ENCODE measurements at regions not wholly inside any gene's neighbourhood (a gene's known extent, or its start where the extent isn't known, plus 50 kb on each side); places are given as distances from the start of the nearest gene placed in this dataset.
A peak's percentile ranks its signal among the peaks of the same experiment; 100 is the strongest.

- no peak for TF ChIP-seq POU6F1 (CRISPR knock-in tag; IDR thresholded peaks at IDR 0.05; ENCODE audit: borderline replicate concordance, low read depth)
- TF ChIP-seq BACH2 (CRISPR knock-in tag; IDR thresholded peaks at IDR 0.05; ENCODE audit: borderline replicate concordance), result no peak
- no peak for TF ChIP-seq OSR1 (CRISPR knock-in tag; IDR thresholded peaks at IDR 0.05)
- TF ChIP-seq, protein P1, sequence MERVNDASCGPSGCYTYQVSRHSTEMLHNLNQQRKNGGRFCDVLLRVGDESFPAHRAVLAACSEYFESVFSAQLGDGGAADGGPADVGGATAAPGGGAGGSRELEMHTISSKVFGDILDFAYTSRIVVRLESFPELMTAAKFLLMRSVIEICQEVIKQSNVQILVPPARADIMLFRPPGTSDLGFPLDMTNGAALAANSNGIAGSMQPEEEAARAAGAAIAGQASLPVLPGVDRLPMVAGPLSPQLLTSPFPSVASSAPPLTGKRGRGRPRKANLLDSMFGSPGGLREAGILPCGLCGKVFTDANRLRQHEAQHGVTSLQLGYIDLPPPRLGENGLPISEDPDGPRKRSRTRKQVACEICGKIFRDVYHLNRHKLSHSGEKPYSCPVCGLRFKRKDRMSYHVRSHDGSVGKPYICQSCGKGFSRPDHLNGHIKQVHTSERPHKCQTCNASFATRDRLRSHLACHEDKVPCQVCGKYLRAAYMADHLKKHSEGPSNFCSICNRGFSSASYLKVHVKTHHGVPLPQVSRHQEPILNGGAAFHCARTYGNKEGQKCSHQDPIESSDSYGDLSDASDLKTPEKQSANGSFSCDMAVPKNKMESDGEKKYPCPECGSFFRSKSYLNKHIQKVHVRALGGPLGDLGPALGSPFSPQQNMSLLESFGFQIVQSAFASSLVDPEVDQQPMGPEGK (CRISPR knock-in tag; IDR thresholded peaks at IDR 0.05; ENCODE audit: borderline replicate concordance), result no peak
- ATAC-seq, result no peak
Measured at GRCh38 chr3:151943539-151943938, 70.1 kb downstream of the SUCNR1 start.

- TF ChIP-seq, protein P2, sequence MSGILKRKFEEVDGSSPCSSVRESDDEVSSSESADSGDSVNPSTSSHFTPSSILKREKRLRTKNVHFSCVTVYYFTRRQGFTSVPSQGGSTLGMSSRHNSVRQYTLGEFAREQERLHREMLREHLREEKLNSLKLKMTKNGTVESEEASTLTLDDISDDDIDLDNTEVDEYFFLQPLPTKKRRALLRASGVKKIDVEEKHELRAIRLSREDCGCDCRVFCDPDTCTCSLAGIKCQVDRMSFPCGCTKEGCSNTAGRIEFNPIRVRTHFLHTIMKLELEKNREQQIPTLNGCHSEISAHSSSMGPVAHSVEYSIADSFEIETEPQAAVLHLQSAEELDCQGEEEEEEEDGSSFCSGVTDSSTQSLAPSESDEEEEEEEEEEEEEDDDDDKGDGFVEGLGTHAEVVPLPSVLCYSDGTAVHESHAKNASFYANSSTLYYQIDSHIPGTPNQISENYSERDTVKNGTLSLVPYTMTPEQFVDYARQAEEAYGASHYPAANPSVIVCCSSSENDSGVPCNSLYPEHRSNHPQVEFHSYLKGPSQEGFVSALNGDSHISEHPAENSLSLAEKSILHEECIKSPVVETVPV (CRISPR knock-in tag; IDR thresholded peaks at IDR 0.05), result no peak
- TF ChIP-seq ZNF8 (CRISPR knock-in tag; IDR thresholded peaks at IDR 0.05), result no peak
- no peak for ATAC-seq
Measured at GRCh38 chr3:151944356-151944755, 70.9 kb downstream of the SUCNR1 start.

GRCh38 chr3:151946606-151947005, 73.2 kb downstream of the SUCNR1 start:
- ATAC-seq, result no peak
- no peak for TF ChIP-seq ZNF8 (CRISPR knock-in tag; IDR thresholded peaks at IDR 0.05)
- TF ChIP-seq ZC3H10 (CRISPR knock-in tag; IDR thresholded peaks at IDR 0.05), result no peak
- no peak for TF ChIP-seq ZNF70 (CRISPR knock-in tag; IDR thresholded peaks at IDR 0.05)
- no peak for TF ChIP-seq ESRRG (CRISPR knock-in tag; IDR thresholded peaks at IDR 0.05)
- TF ChIP-seq ZNF565 (CRISPR knock-in tag; conservative IDR thresholded peaks at IDR 0.05; ENCODE audit: low read depth), result no peak
- no peak for TF ChIP-seq GLIS3 (CRISPR knock-in tag; IDR thresholded peaks at IDR 0.05)
- no peak for TF ChIP-seq TOX (CRISPR knock-in tag; IDR thresholded peaks at IDR 0.05; ENCODE audit: borderline replicate concordance)
- no peak for TF ChIP-seq CSDC2 (CRISPR knock-in tag; IDR thresholded peaks at IDR 0.05)
- TF ChIP-seq SNAI2 (CRISPR knock-in tag; IDR thresholded peaks at IDR 0.05), result no peak
- no peak for TF ChIP-seq ARNTL (CRISPR knock-in tag; IDR thresholded peaks at IDR 0.05; ENCODE audit: borderline replicate concordance, low read depth)
- TF ChIP-seq, protein P3, sequence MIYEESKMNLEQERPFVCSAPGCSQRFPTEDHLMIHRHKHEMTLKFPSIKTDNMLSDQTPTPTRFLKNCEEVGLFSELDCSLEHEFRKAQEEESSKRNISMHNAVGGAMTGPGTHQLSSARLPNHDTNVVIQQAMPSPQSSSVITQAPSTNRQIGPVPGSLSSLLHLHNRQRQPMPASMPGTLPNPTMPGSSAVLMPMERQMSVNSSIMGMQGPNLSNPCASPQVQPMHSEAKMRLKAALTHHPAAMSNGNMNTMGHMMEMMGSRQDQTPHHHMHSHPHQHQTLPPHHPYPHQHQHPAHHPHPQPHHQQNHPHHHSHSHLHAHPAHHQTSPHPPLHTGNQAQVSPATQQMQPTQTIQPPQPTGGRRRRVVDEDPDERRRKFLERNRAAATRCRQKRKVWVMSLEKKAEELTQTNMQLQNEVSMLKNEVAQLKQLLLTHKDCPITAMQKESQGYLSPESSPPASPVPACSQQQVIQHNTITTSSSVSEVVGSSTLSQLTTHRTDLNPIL (CRISPR knock-in tag; IDR thresholded peaks at IDR 0.05; ENCODE audit: low read depth), result no peak
- TF ChIP-seq ISL1 (CRISPR knock-in tag; IDR thresholded peaks at IDR 0.05), result no peak
- TF ChIP-seq POU6F1 (CRISPR knock-in tag; IDR thresholded peaks at IDR 0.05; ENCODE audit: borderline replicate concordance, low read depth), result no peak
- TF ChIP-seq BACH2 (CRISPR knock-in tag; IDR thresholded peaks at IDR 0.05; ENCODE audit: borderline replicate concordance), result no peak
- no peak for TF ChIP-seq PPARA (CRISPR knock-in tag; IDR thresholded peaks at IDR 0.05; ENCODE audit: borderline replicate concordance)
- TF ChIP-seq, protein P1 (CRISPR knock-in tag; IDR thresholded peaks at IDR 0.05; ENCODE audit: borderline replicate concordance), result no peak

GRCh38 chr3:151949706-151950105, 76.3 kb downstream of the SUCNR1 start:
- TF ChIP-seq ZNF70 (CRISPR knock-in tag; IDR thresholded peaks at IDR 0.05) (no peak), PPARA (CRISPR knock-in tag; IDR thresholded peaks at IDR 0.05; ENCODE audit: borderline replicate concordance) (no peak), ZC3H10 (CRISPR knock-in tag; IDR thresholded peaks at IDR 0.05) (no peak), TOX (CRISPR knock-in tag; IDR thresholded peaks at IDR 0.05; ENCODE audit: borderline replicate concordance) (no peak), ZNF565 (CRISPR knock-in tag; conservative IDR thresholded peaks at IDR 0.05; ENCODE audit: low read depth) (no peak), POU6F1 (CRISPR knock-in tag; IDR thresholded peaks at IDR 0.05; ENCODE audit: borderline replicate concordance, low read depth) (no peak), ZFP30 (CRISPR knock-in tag; IDR thresholded peaks at IDR 0.05) (no peak)
- ATAC-seq, result peak; percentile 59
